Activated T-cell treated with anti-CD3 and anti-CD28 coated beads, Interleukin-2, amount 50 U/mL, for 1 hour (primary cell): ENCODE measurements at regions not wholly inside any gene's neighbourhood (a gene's known extent, or its start where the extent isn't known, plus 50 kb on each side); places are given as distances from the start of the nearest gene placed in this dataset.
"Not testable (repeated sequence)": the region's sequence is repeated elsewhere in the genome, so short reads cannot be mapped to it uniquely, and the experiment has no call there.

ENCODE experiments used
- DNase-seq: peaks from one replicate; pipeline ENCODE4 v3.0.0-alpha.2; 2020

GRCh38 chr14:55807053-55807880, 227.3 kb downstream of the KTN1 start:
- peak; percentile 73 for DNase-seq

GRCh38 chr14:55807881-55808379, 227.9 kb downstream of the KTN1 start:
- no peak for DNase-seq

- no peak for DNase-seq
These were observed 233.6 kb downstream of the KTN1 start for GRCh38 chr14:55813630-55814029.

- DNase-seq: no peak
These were observed 234.1 kb downstream of the KTN1 start for GRCh38 chr14:55814064-55814463.

- no peak for DNase-seq
These were observed 234.9 kb downstream of the KTN1 start for GRCh38 chr14:55814873-55815272.

- DNase-seq: no peak
These were observed 236.2 kb downstream of the KTN1 start for GRCh38 chr14:55816225-55816624.

GRCh38 chr14:55819610-55820304, 239.8 kb downstream of the KTN1 start:
- DNase-seq: no peak

GRCh38 chr14:55822906-55823305, 242.9 kb downstream of the KTN1 start:
- no peak for DNase-seq

- no peak for DNase-seq
These were observed 252.3 kb downstream of the KTN1 start for GRCh38 chr14:55832122-55832911.

- no peak for DNase-seq
These were observed 253.0 kb downstream of the KTN1 start for GRCh38 chr14:55832974-55833373.

- no peak for DNase-seq
These were observed 254.4 kb downstream of the KTN1 start for GRCh38 chr14:55834390-55834789.

- DNase-seq: no peak
These were observed 256.0 kb downstream of the KTN1 start for GRCh38 chr14:55835985-55836384.

GRCh38 chr14:55837467-55837866, 257.5 kb downstream of the KTN1 start:
- DNase-seq: no peak

GRCh38 chr14:55838529-55839052, 258.6 kb downstream of the KTN1 start:
- no peak for DNase-seq

GRCh38 chr14:55839301-55839947, 259.4 kb downstream of the KTN1 start:
- DNase-seq: not testable (repeated sequence)

GRCh38 chr14:55840821-55841220, 260.8 kb downstream of the KTN1 start:
- no peak for DNase-seq

GRCh38 chr14:55841625-55842024, 261.6 kb downstream of the KTN1 start:
- no peak for DNase-seq

- DNase-seq: no peak
These were observed 263.9 kb downstream of the KTN1 start for GRCh38 chr14:55843718-55844403.

GRCh38 chr14:55845963-55846825, 266.2 kb downstream of the KTN1 start:
- DNase-seq: no peak

- no peak for DNase-seq
These were observed 266.9 kb downstream of the KTN1 start for GRCh38 chr14:55846826-55847446.
